ENCODE measurements at regions not wholly inside any gene's neighbourhood (a gene's known extent, or its start where the extent isn't known, plus 50 kb on each side); places are given as distances from the start of the nearest gene placed in this dataset.

DNA sequence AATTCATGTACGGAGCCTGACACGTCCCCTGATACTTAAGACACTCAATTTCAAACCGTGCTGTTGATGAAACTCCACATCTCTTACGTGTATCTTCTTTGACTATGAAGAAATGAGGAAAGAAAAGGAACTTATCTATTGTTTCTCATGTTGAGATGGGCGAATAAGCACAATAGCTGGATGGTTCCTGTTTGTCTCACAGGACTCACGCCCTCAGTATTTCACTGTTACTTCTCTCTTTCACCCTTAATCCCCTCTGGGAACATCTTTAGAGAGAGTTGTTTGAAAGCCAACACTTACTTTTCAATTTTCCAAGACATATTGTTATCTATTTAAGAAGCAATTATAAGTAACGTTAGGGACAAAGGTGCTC, 99.8 kb downstream of the COPS8 start:
- no peak for DNase-seq (ENCODE audit: extremely low spot score, unreplicated experiment)
- H3K27me3 Mint-ChIP-seq = peaks cover 14% of the 10 kb centered on the region
- H3K4me1 Mint-ChIP-seq (ENCODE audit: unreplicated experiment) = no peaks in the 10 kb centered on the region
- H3K9me3 Mint-ChIP-seq = no peaks in the 10 kb centered on the region
- H3K27ac Mint-ChIP-seq = no peak overlapping the region
- H3K36me3 Mint-ChIP-seq = no peaks in the 10 kb centered on the region
- TF ChIP-seq, protein P1, sequence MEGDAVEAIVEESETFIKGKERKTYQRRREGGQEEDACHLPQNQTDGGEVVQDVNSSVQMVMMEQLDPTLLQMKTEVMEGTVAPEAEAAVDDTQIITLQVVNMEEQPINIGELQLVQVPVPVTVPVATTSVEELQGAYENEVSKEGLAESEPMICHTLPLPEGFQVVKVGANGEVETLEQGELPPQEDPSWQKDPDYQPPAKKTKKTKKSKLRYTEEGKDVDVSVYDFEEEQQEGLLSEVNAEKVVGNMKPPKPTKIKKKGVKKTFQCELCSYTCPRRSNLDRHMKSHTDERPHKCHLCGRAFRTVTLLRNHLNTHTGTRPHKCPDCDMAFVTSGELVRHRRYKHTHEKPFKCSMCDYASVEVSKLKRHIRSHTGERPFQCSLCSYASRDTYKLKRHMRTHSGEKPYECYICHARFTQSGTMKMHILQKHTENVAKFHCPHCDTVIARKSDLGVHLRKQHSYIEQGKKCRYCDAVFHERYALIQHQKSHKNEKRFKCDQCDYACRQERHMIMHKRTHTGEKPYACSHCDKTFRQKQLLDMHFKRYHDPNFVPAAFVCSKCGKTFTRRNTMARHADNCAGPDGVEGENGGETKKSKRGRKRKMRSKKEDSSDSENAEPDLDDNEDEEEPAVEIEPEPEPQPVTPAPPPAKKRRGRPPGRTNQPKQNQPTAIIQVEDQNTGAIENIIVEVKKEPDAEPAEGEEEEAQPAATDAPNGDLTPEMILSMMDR (conservative IDR thresholded peaks at IDR 0.05) = no peak
- H3K4me3 Mint-ChIP-seq = no peak overlapping the region

DNA sequence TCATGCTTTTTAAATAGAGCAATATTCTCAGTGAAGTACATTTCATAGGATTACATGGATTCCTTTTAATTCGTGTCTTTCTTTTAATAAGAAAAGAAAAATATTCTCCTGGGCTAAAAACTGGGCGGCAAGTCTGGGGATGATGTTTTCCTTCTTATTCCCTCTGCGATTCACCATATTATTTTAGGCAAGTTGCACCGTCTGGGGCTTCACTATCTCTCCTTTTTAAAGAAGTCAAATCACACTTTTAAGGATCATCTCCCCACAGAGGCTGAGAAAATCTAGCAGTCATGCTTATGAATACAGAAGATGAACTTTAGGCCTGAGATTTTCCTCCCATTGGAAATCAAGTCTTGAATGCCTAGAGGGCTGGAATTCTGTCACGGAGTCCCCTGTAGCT, 104.1 kb downstream of the COPS8 start:
- Mint-ChIP-seq H3K36me3 (no peaks in the 10 kb centered on the region), H3K4me3 (no peak overlapping the region), H3K27ac (no peak overlapping the region), H3K9me3 (no peaks in the 10 kb centered on the region), H3K27me3 (peaks cover 4% of the 10 kb centered on the region), H3K4me1 (ENCODE audit: unreplicated experiment) (peaks cover 13% of the 10 kb centered on the region)
- DNase-seq (ENCODE audit: extremely low spot score, unreplicated experiment) = no peak
- TF ChIP-seq, protein P1 (conservative IDR thresholded peaks at IDR 0.05) = no peak

DNA sequence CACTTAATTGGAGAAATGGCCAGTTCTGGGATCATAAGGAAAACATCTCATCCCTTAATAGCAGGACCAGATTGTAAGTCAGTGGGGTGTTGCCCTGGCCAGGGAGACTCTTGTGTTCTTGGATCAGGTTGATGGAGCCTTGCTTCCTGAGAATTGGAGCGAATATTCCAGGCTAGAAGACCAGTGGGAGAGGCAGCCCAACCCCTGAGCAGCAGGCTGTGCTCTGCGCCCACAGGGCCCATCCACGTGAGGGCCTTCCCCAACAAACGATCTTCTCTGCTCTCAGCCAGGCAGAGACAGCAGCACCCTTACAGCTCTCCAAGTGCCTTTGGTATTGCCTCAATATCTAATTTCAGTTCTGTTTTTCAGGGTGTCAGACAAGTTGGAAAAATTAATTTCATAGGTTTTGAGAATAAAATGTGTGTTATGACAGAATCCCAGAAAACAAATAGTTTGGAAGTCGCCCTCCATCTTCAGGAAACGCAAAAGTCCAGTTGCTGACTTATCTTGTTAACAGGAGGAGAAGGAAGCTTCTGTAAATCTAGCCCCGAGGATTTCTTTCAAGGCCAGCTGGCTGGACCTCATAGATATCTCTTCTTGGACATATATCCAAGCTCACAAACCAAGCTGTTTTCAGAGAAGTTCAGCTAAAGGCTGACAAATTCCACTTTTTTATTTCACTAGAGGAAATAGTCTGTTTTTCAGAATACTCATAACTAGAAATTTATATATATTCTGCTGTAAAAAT, 105.5 kb downstream of the COPS8 start:
- peaks cover 21% of the 10 kb centered on the region for H3K4me1 Mint-ChIP-seq (ENCODE audit: unreplicated experiment)
- no peak overlapping the region for H3K4me3 Mint-ChIP-seq
- H3K9me3 Mint-ChIP-seq = no peaks in the 10 kb centered on the region
- H3K27ac Mint-ChIP-seq = no peak overlapping the region
- no peak for DNase-seq (ENCODE audit: extremely low spot score, unreplicated experiment)
- H3K36me3 Mint-ChIP-seq = no peaks in the 10 kb centered on the region
- H3K27me3 Mint-ChIP-seq = peaks cover 2% of the 10 kb centered on the region
- TF ChIP-seq, protein P1 (conservative IDR thresholded peaks at IDR 0.05) = no peak

DNA sequence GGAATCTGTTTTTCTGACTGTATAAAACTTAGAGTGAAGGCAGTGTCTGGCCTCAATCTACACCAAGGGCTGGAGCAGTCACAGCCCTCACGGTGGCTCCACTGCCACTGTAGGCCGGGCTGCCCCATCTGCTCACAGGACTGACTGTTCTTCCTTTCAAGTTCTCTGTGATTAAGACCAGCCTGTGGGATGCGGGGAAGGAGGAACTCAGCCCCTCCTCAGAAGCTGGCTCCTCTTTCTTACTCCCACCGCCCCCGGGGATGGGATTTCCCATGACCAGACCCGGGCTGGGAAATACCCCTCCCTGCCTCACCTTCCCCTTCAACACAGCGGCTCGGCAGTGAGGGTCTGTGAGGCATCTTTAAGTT, 106.0 kb downstream of the COPS8 start:
- Mint-ChIP-seq H3K36me3 (no peaks in the 10 kb centered on the region), H3K4me1 (ENCODE audit: unreplicated experiment) (peaks cover 27% of the 10 kb centered on the region), H3K27me3 (no peaks in the 10 kb centered on the region), H3K9me3 (no peaks in the 10 kb centered on the region), H3K27ac (no peak overlapping the region), H3K4me3 (no peak overlapping the region)
- no peak for DNase-seq (ENCODE audit: extremely low spot score, unreplicated experiment)
- TF ChIP-seq, protein P1 (conservative IDR thresholded peaks at IDR 0.05) = no peak

DNA sequence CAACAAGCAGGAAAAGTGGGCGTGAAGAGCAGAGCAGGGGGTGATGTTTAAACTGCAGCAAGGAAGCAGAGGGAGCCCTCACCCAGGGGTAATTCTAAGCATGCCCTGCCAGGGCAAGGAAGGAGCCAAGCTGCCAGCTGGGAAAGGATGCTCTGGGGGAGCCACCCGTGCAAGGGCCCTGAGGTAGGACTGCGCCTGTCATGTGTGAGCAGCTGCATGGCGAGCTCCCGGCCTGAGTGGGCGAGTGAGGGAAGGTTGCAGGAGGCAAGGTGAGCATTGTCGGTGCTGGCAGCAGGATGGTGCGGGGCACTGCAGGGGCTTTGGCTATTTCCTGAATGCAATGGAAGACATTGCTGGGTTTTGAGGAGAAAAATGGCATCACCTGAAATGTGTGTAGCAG, 107.2 kb downstream of the COPS8 start:
- Mint-ChIP-seq H3K9me3 (no peaks in the 10 kb centered on the region), H3K4me3 (no peak overlapping the region), H3K36me3 (no peaks in the 10 kb centered on the region), H3K4me1 (ENCODE audit: unreplicated experiment) (peaks cover 37% of the 10 kb centered on the region), H3K27me3 (no peaks in the 10 kb centered on the region), H3K27ac (no peak overlapping the region)
- TF ChIP-seq, protein P1 (conservative IDR thresholded peaks at IDR 0.05) = no peak
- DNase-seq (ENCODE audit: extremely low spot score, unreplicated experiment) = no peak
